Upper lobe of left lung (tissue), 6 donors: ENCODE measurements at regions not wholly inside any gene's neighbourhood (a gene's known extent, or its start where the extent isn't known, plus 50 kb on each side); places are given as distances from the start of the nearest gene placed in this dataset.

Experiments used
- ATAC-seq, 2 donors: fragments of 200-7000 bp; cut with Tn5 transposase; one replicate each; pipeline ENCODE4 v1.9.1; 2022; ENCODE audit warnings: mild to moderate bottlenecking in 2 of 2, moderate library complexity in 2 of 2; ENCODE audit not compliant: low FRiP score in 2 of 2
- DNase-seq, 2 donors: peaks; one replicate each; pipeline ENCODE4 v3.0.0-alpha.2; 2019 to 2020
- H3K27ac ChIP-seq, 4 donors: fragments of 200-600 bp; sonication (generic); one replicate each; pipeline ENCODE4 v1.5.1; 2016 to 2019
- H3K27me3 ChIP-seq, 4 donors: fragments of 200-600 bp; sonication (generic); one replicate each; pipeline ENCODE4 v1.5.1; 2017 to 2019
- H3K36me3 ChIP-seq, 4 donors: fragments of 200-600 bp; sonication (generic); one replicate each; pipeline ENCODE4 v1.5.1; 2016 to 2019
- H3K4me1 ChIP-seq, 4 donors: fragments of 200-600 bp; sonication (generic); one replicate each; pipeline ENCODE4 v1.5.1; 2018 to 2019
- H3K4me3 ChIP-seq, 4 donors: fragments of 200-600 bp; sonication (generic); one replicate each; pipeline ENCODE4 v1.5.1; 2017 to 2019; ENCODE audit warnings: mild to moderate bottlenecking in 2 of 4, moderate library complexity in 1 of 4
- H3K9me3 ChIP-seq, 4 donors: fragments of 200-600 bp; sonication (generic); one replicate each; pipeline ENCODE4 v1.5.1; 2018 to 2019
- EP300 ChIP-seq, 4 donors: sonication (generic); formaldehyde crosslinking; IDR thresholded peaks; one replicate each; pipeline ENCODE4 v1.5.1; 2017; ENCODE audit warnings: antibody characterized with exemption in 4 of 4, control low read depth in 2 of 4
- POLR2A ChIP-seq, 4 donors: fragments of 450-650 bp; IDR thresholded peaks; one replicate each; pipeline ENCODE4 v1.5.1; 2016 to 2017; ENCODE audit warnings: antibody characterized with exemption in 4 of 4, mild to moderate bottlenecking in 2 of 4
- POLR2AphosphoS5 ChIP-seq, 2 donors: sonication (generic); formaldehyde crosslinking; IDR thresholded peaks; one replicate each; pipeline ENCODE4 v1.5.1; 2017; ENCODE audit warnings: antibody characterized with exemption in 2 of 2
- WGBS, 2 donors: methylation state at CpG; one replicate each; pipeline ENCODE4 v1.1.5; 2017 to 2018; 5-methylcytosine and 5-hydroxymethylcytosine counted together
- TF ChIP-seq, protein P1 (sequence below), 6 experiments: fragments of 450-650 bp in 4 of 6; fragments of 200-600 bp in 2 of 6; sonication (generic) in 2 of 6; IDR thresholded peaks; one replicate each; pipeline ENCODE4 v1.5.1; 2016 to 2019; ENCODE audit warnings: antibody characterized with exemption in 6 of 6
- donor health status: DM: no; HTN: no; CAD: no; lungs with moderate emphysema.
- donor health status: DM: no; HTN: yes; CAD: no; lungs with severe emphysema.

DNA sequence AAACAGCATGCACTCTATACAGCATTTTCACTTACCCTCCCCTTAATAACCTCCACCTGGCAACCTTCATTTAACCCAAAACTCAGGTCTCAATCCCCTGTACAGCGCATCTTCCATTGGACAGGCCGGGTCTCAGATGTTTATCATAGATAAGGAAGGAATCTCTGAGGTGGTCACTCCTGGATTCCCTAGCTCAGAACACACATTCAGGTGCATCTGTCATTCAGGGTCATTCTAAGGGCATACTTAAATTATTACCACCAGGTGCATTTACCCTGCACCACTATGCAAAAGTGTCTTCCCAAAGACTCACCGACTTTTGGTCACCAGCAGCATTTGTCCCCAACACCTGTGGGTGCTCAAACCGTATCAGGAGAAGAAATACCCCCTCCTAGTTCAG lies 144.2 kb downstream of the RELL1 start:
- no peak for ATAC-seq
- Histone ChIP-seq H3K9me3 (peaks cover 0 to 3% (median 0%) of the 10 kb centered on the region in 4 donors), H3K27ac (no peak overlapping the region), H3K4me1 (no peaks in the 10 kb centered on the region), H3K4me3 (no peak overlapping the region), H3K36me3 (no peaks in the 10 kb centered on the region), H3K27me3 (no peaks in the 10 kb centered on the region)
- no peak for DNase-seq
- WGBS, 2 donors, result 76 to 83% methylated on average over 4 of the region's 4 CpGs
- TF ChIP-seq POLR2AphosphoS5 (IDR thresholded peaks at IDR 0.05) (no peak), POLR2A (IDR thresholded peaks at IDR 0.05) (no peak), EP300 (IDR thresholded peaks at IDR 0.05) (no peak)
- TF ChIP-seq, protein P1, sequence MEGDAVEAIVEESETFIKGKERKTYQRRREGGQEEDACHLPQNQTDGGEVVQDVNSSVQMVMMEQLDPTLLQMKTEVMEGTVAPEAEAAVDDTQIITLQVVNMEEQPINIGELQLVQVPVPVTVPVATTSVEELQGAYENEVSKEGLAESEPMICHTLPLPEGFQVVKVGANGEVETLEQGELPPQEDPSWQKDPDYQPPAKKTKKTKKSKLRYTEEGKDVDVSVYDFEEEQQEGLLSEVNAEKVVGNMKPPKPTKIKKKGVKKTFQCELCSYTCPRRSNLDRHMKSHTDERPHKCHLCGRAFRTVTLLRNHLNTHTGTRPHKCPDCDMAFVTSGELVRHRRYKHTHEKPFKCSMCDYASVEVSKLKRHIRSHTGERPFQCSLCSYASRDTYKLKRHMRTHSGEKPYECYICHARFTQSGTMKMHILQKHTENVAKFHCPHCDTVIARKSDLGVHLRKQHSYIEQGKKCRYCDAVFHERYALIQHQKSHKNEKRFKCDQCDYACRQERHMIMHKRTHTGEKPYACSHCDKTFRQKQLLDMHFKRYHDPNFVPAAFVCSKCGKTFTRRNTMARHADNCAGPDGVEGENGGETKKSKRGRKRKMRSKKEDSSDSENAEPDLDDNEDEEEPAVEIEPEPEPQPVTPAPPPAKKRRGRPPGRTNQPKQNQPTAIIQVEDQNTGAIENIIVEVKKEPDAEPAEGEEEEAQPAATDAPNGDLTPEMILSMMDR (IDR thresholded peaks at IDR 0.05), result no peak

DNA sequence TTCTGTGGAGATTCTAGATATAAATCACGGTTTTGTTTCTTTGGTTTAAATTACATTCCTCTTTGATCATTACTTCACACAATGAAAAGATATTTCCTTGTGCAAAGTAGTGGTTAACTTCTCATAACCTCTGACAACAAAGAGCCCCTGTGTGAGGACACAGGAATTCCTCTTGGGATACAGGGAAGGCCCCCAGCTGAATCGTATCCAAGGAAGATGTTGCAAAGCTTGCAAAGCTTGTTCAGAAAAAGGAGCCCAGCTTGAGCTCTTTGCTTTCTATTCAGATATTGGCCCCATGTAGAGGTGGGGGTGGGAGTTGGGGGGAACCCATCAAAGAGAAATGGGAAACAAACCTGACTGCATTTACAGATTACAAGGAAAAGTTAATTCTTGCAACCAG lies 145.7 kb downstream of the RELL1 start:
- no peak overlapping the region for H3K27ac ChIP-seq
- DNase-seq, result no peak
- no peak for TF ChIP-seq POLR2A (IDR thresholded peaks at IDR 0.05)
- no peak for TF ChIP-seq EP300 (IDR thresholded peaks at IDR 0.05)
- TF ChIP-seq POLR2AphosphoS5 (IDR thresholded peaks at IDR 0.05), result no peak
- TF ChIP-seq, protein P1 (IDR thresholded peaks at IDR 0.05), result no peak
- no peaks in the 10 kb centered on the region for H3K4me1 ChIP-seq
- ATAC-seq, result no peak
- no peak overlapping the region for H3K4me3 ChIP-seq
- H3K27me3 ChIP-seq, result no peaks in the 10 kb centered on the region
- 48 to 49% methylated on average over 2 of the region's 2 CpGs for WGBS, 2 donors
- no peaks in the 10 kb centered on the region for H3K9me3 ChIP-seq
- H3K36me3 ChIP-seq, result no peaks in the 10 kb centered on the region

DNA sequence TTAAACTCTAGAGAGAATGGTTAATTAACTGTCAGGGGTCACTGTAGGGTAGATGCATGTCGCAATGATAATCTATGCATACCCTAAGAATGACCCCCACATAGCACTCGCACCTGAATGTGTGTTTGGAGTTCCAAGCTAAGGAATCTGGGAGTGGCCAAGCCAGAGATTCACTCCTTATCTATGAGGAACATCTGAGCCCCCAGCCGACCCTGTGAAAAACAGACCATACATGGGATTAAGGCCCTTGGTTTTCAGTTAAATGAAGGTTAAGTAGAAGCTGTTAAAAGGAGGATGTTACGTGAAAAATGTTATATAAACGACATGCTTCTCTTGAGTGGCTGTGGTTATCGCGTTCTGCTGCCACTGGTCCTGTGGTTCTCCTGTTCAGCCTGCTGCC lies 147.2 kb downstream of the RELL1 start:
- ATAC-seq (no peak), DNase-seq (no peak)
- Histone ChIP-seq H3K36me3 (no peaks in the 10 kb centered on the region), H3K4me1 (no peaks in the 10 kb centered on the region), H3K27ac (no peak overlapping the region), H3K27me3 (no peaks in the 10 kb centered on the region), H3K4me3 (no peak overlapping the region), H3K9me3 (no peaks in the 10 kb centered on the region)
- 63 to 69% methylated on average over 7 of the region's 7 CpGs for WGBS, 2 donors
- TF ChIP-seq POLR2AphosphoS5 (IDR thresholded peaks at IDR 0.05) (no peak), EP300 (IDR thresholded peaks at IDR 0.05) (no peak), POLR2A (IDR thresholded peaks at IDR 0.05) (no peak)
- TF ChIP-seq, protein P1 (IDR thresholded peaks at IDR 0.05), result no peak

DNA sequence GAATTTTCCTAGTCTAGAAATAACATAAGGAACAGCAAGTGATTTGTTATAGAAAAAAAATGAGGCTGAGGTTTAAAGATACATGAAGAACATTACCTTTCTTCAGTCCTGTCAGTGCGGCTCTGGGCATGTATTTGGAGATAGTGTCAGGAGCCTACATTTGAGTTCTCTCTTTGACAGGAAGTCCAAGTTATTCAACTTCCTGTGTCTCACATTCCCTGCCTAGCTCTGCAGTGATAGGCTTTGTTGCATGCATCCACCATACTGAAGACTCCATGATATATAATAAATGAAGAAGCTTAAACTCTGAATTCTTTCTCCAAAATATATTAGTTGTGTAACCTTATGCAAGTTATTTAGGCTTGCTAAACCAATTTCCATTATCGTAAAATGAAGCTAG lies 148.7 kb downstream of the RELL1 start:
- Histone ChIP-seq H3K9me3 (no peaks in the 10 kb centered on the region), H3K27me3 (no peaks in the 10 kb centered on the region), H3K27ac (no peak overlapping the region), H3K36me3 (no peaks in the 10 kb centered on the region), H3K4me3 (no peak overlapping the region), H3K4me1 (no peaks in the 10 kb centered on the region)
- ATAC-seq, result no peak
- 80 to 81% methylated on average over 2 of the region's 2 CpGs for WGBS, 2 donors
- no peak for DNase-seq
- TF ChIP-seq, protein P1 (IDR thresholded peaks at IDR 0.05), result no peak
- TF ChIP-seq EP300 (IDR thresholded peaks at IDR 0.05) (no peak), POLR2AphosphoS5 (IDR thresholded peaks at IDR 0.05) (no peak), POLR2A (IDR thresholded peaks at IDR 0.05) (no peak)

DNA sequence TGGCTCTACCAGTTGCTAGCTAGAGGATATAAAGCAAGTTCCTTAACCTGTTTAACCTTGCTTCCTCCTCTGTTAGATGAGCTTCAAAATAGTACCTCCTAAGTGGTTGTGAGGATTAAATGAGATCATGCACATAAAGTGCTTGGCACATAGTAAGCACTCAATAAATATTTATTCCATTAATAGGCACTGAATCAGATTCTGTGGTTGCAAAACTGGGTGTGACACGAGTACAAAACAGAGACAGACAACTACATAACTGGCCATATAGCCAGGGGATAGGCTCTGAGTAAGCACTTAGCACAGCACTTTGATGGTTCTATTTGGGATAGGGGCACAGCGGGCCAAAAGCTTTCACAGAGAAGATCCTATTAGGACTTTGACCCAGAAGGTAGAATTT lies 150.3 kb downstream of the RELL1 start:
- H3K36me3 ChIP-seq, result no peaks in the 10 kb centered on the region
- no peak for TF ChIP-seq EP300 (IDR thresholded peaks at IDR 0.05)
- TF ChIP-seq POLR2AphosphoS5 (IDR thresholded peaks at IDR 0.05), result no peak
- TF ChIP-seq, protein P1 (IDR thresholded peaks at IDR 0.05), result no peak
- TF ChIP-seq POLR2A (IDR thresholded peaks at IDR 0.05), result no peak
- no peaks in the 10 kb centered on the region for H3K27me3 ChIP-seq
- no peaks in the 10 kb centered on the region for H3K9me3 ChIP-seq
- ATAC-seq (no peak), DNase-seq (no peak)
- WGBS, 2 donors, result 83 to 85% methylated on average over 2 of the region's 2 CpGs
- no peaks in the 10 kb centered on the region for H3K4me1 ChIP-seq
- H3K27ac ChIP-seq, result no peak overlapping the region
- H3K4me3 ChIP-seq, result no peak overlapping the region
